ENCODE measurements at regions not wholly inside any gene's neighbourhood (a gene's known extent, or its start where the extent isn't known, plus 50 kb on each side); places are given as distances from the start of the nearest gene placed in this dataset.

DNA sequence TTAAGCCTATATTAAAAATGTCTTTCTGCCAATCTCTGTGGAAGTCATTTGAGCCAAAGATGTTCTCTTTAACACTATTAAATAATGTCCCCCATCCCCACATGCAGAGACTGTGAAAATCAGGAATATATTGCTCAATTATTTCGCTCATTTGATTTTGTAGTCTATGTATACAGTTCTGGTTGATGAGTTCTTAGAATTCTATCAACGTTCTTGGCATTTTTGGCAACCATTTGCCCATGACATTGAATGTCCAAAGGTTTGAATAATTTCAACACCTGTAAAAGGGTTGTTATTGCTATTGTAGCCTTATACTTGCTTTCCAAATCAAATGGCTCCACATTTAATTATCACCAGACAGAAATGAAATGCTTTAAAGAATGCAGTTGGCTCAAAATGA, 536.1 kb downstream of the CAAP1 start:
- Mint-ChIP-seq H3K4me3 (ENCODE audit: unreplicated experiment) (no peak overlapping the region), H3K4me1 (ENCODE audit: low read depth, unreplicated experiment) (no peaks in the 10 kb centered on the region), H3K36me3 (ENCODE audit: unreplicated experiment) (no peaks in the 10 kb centered on the region), H3K27ac (ENCODE audit: unreplicated experiment) (no peak overlapping the region), H3K27me3 (ENCODE audit: unreplicated experiment) (no peaks in the 10 kb centered on the region), H3K9me3 (ENCODE audit: unreplicated experiment) (no peaks in the 10 kb centered on the region)
- no peak for TF ChIP-seq CTCF (IDR thresholded peaks at IDR 0.05; ENCODE audit: partially characterized antibody, unreplicated experiment)
- no peak for DNase-seq

- no peaks in the 10 kb centered on the region for H3K27me3 Mint-ChIP-seq (ENCODE audit: unreplicated experiment)
These were observed 545.6 kb downstream of the CAAP1 start for GRCh38 chr9:26346942-26347477.

DNA sequence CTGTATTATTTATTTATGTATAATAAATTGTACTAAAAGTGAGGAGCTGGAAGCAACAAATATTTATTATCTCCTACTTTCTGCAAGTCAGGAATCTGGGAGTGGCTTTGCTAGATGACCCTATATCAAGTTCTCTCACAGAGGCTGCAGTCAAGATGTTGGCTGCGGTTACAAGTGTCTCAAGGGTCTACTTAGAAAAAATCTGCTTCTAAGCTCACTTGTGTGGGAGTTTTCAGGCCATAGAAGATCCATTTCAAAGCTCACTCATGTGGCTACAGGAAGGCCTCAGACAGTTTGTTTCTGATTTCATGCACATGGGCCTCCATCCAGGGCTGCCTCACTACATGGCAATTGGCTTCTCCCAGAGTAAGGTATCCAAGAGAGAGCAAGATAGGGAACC, 551.1 kb downstream of the CAAP1 start:
- H3K27ac Mint-ChIP-seq (ENCODE audit: unreplicated experiment) = no peak overlapping the region
- H3K9me3 Mint-ChIP-seq (ENCODE audit: unreplicated experiment) = no peaks in the 10 kb centered on the region
- no peaks in the 10 kb centered on the region for H3K4me1 Mint-ChIP-seq (ENCODE audit: low read depth, unreplicated experiment)
- H3K4me3 Mint-ChIP-seq (ENCODE audit: unreplicated experiment) = no peak overlapping the region
- no peaks in the 10 kb centered on the region for H3K27me3 Mint-ChIP-seq (ENCODE audit: unreplicated experiment)
- H3K36me3 Mint-ChIP-seq (ENCODE audit: unreplicated experiment) = peaks cover 9% of the 10 kb centered on the region
- no peak for TF ChIP-seq CTCF (IDR thresholded peaks at IDR 0.05; ENCODE audit: partially characterized antibody, unreplicated experiment)
- DNase-seq = no peak

More at GRCh38 chr9:26346942-26347477, 545.6 kb downstream of the CAAP1 start:
- H3K4me1 Mint-ChIP-seq (ENCODE audit: low read depth, unreplicated experiment) = no peaks in the 10 kb centered on the region
- no peak for DNase-seq
- H3K4me3 Mint-ChIP-seq (ENCODE audit: unreplicated experiment) = no peak overlapping the region
- H3K9me3 Mint-ChIP-seq (ENCODE audit: unreplicated experiment) = no peaks in the 10 kb centered on the region
- no peak overlapping the region for H3K27ac Mint-ChIP-seq (ENCODE audit: unreplicated experiment)
- TF ChIP-seq CTCF (IDR thresholded peaks at IDR 0.05; ENCODE audit: partially characterized antibody, unreplicated experiment) = no peak
- H3K36me3 Mint-ChIP-seq (ENCODE audit: unreplicated experiment) = peaks cover 9% of the 10 kb centered on the region

- Mint-ChIP-seq H3K27me3 (ENCODE audit: unreplicated experiment) (no peaks in the 10 kb centered on the region), H3K9me3 (ENCODE audit: unreplicated experiment) (no peaks in the 10 kb centered on the region), H3K36me3 (ENCODE audit: unreplicated experiment) (peaks cover 9% of the 10 kb centered on the region), H3K4me1 (ENCODE audit: low read depth, unreplicated experiment) (no peaks in the 10 kb centered on the region), H3K27ac (ENCODE audit: unreplicated experiment) (no peak overlapping the region), H3K4me3 (ENCODE audit: unreplicated experiment) (no peak overlapping the region)
- no peak for DNase-seq
- no peak for TF ChIP-seq CTCF (IDR thresholded peaks at IDR 0.05; ENCODE audit: partially characterized antibody, unreplicated experiment)
These were observed 552.8 kb downstream of the CAAP1 start for GRCh38 chr9:26339796-26340195.

DNA sequence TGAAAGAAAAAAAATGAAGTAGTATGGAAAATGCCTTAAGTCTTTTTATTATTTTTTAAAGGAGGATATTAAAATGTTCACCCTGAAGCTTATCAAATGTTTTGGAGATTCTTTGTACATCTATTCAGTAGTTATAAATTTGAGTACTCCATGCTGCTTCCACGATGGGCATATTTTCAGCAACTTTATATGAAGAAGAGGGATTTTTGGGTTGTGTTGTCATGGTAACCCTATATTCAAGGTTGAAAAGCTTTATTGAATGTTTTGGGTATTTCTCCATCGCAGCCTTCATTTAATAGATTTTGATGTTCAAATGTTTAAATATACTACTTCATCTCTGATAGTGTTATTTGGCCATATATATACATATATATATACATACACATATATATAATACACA, 557.5 kb downstream of the CAAP1 start:
- H3K27ac Mint-ChIP-seq (ENCODE audit: unreplicated experiment) = no peak overlapping the region
- peaks cover 2% of the 10 kb centered on the region for H3K27me3 Mint-ChIP-seq (ENCODE audit: unreplicated experiment)
- DNase-seq = no peak
- no peak overlapping the region for H3K4me3 Mint-ChIP-seq (ENCODE audit: unreplicated experiment)
- TF ChIP-seq CTCF (IDR thresholded peaks at IDR 0.05; ENCODE audit: partially characterized antibody, unreplicated experiment) = no peak
- H3K4me1 Mint-ChIP-seq (ENCODE audit: low read depth, unreplicated experiment) = no peaks in the 10 kb centered on the region
- H3K36me3 Mint-ChIP-seq (ENCODE audit: unreplicated experiment) = no peaks in the 10 kb centered on the region
- H3K9me3 Mint-ChIP-seq (ENCODE audit: unreplicated experiment) = no peaks in the 10 kb centered on the region

Data from glutamatergic neuron (in vitro differentiated cells).